A549 (cell line): ENCODE measurements at regions not wholly inside any gene's neighbourhood (a gene's known extent, or its start where the extent isn't known, plus 50 kb on each side); places are given as distances from the start of the nearest gene placed in this dataset.

Experiments used
- BCL3 ChIP-seq: fragments of >200 bp; sonication (Bioruptor Twin); formaldehyde crosslinking; IDR thresholded peaks from 3 replicates; pipeline ENCODE4 v1.6.1; 2016
- EHMT2 ChIP-seq: fragments of 200-600 bp; sonication (generic); IDR thresholded peaks from 2 replicates; pipeline ENCODE4 v1.6.1; 2016; ENCODE audit warnings: antibody characterized with exemption, low read depth, mild to moderate bottlenecking, moderate library complexity
- EP300 ChIP-seq, 2 experiments: fragments of >200 bp; sonication (Bioruptor Twin); formaldehyde crosslinking; IDR thresholded peaks; 2 replicates in 1 of 2; 3 replicates in 1 of 2; pipeline ENCODE4 v1.6.1; 2016 to 2017
- HOXA7 ChIP-seq: fragments of 250-450 bp; sonication (Bioruptor Pico); IDR thresholded peaks from 2 replicates; pipeline ENCODE4 v1.5.0; 2020; ENCODE audit warnings: mild to moderate bottlenecking, moderate library complexity
- KDM1A ChIP-seq: fragments of 200-600 bp; sonication (generic); IDR thresholded peaks from 2 replicates; pipeline ENCODE4 v1.6.1; 2016; ENCODE audit warnings: low read depth, mild to moderate bottlenecking
- MAFK ChIP-seq: fragments of 450-650 bp; IDR thresholded peaks from 2 replicates; pipeline ENCODE4 v1.6.1; 2014; ENCODE audit not compliant: partially characterized antibody
- POLR2A ChIP-seq: IDR thresholded peaks from 2 replicates; pipeline ENCODE4 v1.6.1; 2012; ENCODE audit warnings: mild to moderate bottlenecking, low read length
- RAD21 ChIP-seq, 2 experiments: fragments of >200 bp in 1 of 2; sonication (Bioruptor Twin) in 1 of 2; formaldehyde crosslinking in 1 of 2; IDR thresholded peaks in 1 of 2; conservative IDR thresholded peaks in 1 of 2; 2 replicates in 1 of 2; 3 replicates in 1 of 2; pipeline ENCODE4 v1.6.1; 2012 to 2018; ENCODE audit warnings: inconsistent platforms in 1 of 2
- SMC3 ChIP-seq: fragments of >200 bp; sonication (Bioruptor Twin); formaldehyde crosslinking; IDR thresholded peaks from 3 replicates; pipeline ENCODE4 v1.6.1; 2018; ENCODE audit warnings: inconsistent platforms
- TF ChIP-seq, protein P1 (sequence below): fragments of >200 bp; sonication (Bioruptor Twin); formaldehyde crosslinking; IDR thresholded peaks from 3 replicates; pipeline ENCODE4 v1.5.1; 2016
- TF ChIP-seq, protein P2 (sequence below): fragments of 450-650 bp; IDR thresholded peaks from 2 replicates; pipeline ENCODE4 v1.6.1; 2014; ENCODE audit warnings: antibody characterized with exemption

GRCh38 chr1:79859212-79859948 lies 852.9 kb upstream of the ADGRL4 start:
- TF ChIP-seq SMC3 (no peak), KDM1A (no peak), RAD21 (conservative IDR thresholded peaks at IDR 0.05 in 1 of 2, IDR thresholded peaks at IDR 0.05 in 1 of 2) (no peak), HOXA7 (CRISPR knock-in tag) (no peak), EP300 (IDR thresholded peaks at IDR 0.05) (no peak), POLR2A (no peak), MAFK (no peak), BCL3 (no peak), EHMT2 (no peak)
- TF ChIP-seq, protein P1, sequence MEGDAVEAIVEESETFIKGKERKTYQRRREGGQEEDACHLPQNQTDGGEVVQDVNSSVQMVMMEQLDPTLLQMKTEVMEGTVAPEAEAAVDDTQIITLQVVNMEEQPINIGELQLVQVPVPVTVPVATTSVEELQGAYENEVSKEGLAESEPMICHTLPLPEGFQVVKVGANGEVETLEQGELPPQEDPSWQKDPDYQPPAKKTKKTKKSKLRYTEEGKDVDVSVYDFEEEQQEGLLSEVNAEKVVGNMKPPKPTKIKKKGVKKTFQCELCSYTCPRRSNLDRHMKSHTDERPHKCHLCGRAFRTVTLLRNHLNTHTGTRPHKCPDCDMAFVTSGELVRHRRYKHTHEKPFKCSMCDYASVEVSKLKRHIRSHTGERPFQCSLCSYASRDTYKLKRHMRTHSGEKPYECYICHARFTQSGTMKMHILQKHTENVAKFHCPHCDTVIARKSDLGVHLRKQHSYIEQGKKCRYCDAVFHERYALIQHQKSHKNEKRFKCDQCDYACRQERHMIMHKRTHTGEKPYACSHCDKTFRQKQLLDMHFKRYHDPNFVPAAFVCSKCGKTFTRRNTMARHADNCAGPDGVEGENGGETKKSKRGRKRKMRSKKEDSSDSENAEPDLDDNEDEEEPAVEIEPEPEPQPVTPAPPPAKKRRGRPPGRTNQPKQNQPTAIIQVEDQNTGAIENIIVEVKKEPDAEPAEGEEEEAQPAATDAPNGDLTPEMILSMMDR, result no peak
- TF ChIP-seq, protein P2, sequence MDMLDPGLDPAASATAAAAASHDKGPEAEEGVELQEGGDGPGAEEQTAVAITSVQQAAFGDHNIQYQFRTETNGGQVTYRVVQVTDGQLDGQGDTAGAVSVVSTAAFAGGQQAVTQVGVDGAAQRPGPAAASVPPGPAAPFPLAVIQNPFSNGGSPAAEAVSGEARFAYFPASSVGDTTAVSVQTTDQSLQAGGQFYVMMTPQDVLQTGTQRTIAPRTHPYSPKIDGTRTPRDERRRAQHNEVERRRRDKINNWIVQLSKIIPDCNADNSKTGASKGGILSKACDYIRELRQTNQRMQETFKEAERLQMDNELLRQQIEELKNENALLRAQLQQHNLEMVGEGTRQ, result no peak
